HG02840 (cell line): ENCODE measurements at regions not wholly inside any gene's neighbourhood (a gene's known extent, or its start where the extent isn't known, plus 50 kb on each side); places are given as distances from the start of the nearest gene placed in this dataset.

Experiments
- ATAC-seq: cut with Tn5 transposase; IDR thresholded peaks from one replicate; pipeline ENCODE4 v1.9.1; 2021; ENCODE audit warnings: mild to moderate bottlenecking, moderate library complexity, moderate number of reproducible peaks; ENCODE audit not compliant: unreplicated experiment, low FRiP score

DNA sequence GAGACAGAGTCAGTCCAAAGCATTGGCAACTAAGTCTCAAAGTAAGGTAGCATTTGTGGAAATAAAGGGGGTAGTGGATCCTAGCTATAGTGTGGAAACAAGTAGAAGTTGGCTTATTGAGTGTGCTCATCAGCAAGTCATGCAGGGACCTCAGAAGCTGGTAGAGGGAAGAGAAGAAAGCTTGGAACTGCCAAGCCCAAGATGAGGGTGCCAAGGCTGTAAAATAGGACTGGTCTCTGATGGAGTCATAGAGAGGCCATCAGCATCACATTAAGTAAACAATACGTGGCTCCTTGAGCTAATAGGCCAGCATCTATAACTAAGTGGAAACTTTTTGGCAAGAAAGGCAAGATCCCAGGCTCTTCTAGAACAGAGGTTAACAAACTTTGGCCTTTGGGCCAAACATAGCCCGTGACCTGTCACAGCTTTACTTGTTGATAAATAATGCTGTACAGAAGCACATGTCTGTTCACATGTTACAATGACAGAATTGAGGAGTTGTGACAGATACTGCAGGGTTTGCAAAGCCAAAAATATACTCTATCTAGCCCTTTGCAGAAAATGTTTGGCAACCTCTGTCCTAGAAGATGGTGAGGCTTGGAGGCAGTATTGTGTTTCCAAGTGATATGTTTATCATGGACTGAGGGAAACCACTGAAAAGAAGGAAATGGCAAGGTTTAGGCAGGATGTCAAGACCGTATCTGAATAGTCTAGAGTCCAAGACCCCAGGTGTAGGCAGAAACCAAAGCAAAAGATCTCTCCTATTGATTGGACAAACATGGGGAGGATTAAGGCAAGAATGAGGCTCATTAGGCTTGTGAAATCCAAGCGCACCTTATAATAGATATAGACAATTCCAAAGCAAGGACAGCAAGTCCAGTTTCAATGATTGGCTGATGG is 62.5 kb upstream of the CD44 start:
- no peak for ATAC-seq

DNA sequence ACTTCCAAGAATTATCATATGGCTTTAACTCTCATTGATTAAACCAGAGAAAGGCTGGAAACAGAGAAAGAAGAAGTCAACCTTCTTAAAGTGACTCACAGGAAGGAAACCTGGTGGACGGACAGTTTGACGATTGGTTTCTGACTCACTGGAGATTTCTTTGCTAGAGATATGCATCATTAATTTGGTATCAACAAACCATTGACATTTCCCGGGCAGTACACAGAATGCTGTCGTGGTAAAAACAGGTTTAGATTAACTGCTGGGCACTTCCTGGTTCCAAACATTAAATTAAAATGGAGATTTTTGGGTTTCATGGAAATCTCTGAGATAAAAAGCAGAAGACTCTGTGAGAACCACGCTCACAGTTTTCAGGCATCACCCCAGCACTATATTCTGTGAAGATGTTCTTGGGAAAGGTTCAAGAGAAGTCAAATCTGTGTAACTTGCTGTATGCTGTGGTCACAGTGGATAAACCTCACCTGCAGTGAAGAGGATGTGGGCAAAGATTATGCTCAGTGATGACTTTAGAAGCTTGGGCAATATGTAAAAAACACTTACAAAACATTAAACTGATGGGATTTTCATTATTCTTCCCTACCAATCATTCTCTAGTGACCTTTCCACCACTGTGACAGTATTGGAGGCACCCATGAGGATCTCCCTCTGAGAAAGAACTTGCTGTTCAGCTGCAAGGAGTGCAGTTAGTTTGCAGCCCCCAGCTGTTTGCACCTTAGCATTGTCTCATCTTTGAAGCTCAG is 61.1 kb upstream of the CD44 start:
- ATAC-seq = no peak

DNA sequence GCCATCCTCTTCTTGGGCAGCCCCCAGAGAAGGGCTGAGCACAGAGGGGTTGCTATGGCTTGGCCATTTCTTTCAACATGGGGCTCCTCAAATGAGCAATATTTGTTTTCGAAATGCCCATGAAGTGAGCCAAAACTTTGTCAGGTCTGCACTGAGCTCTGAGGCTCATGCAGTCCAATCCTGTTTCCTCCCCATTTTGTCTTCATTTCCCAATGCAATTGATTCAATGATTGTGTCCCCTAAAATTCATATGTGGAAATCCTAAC is 60.6 kb upstream of the CD44 start:
- ATAC-seq = no peak

DNA sequence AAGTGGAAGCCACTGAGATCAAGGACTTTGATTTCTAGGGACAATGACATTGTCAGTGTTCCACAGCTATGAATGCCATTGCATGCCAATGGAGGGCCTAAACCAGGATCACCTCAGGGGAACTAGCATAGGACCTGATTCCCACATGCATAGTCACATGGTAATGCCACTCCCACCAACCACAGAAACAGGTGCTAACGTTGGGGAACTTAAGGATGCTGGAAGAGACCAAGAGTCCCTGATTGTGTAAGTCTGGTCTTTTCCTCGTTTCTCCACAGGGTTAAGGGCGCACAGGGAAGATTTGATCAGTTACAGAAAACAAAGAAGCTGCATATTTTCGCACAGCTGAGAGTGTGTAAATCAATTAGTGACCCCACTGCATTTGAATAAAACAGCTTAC is 59.4 kb upstream of the CD44 start:
- ATAC-seq = no peak

DNA sequence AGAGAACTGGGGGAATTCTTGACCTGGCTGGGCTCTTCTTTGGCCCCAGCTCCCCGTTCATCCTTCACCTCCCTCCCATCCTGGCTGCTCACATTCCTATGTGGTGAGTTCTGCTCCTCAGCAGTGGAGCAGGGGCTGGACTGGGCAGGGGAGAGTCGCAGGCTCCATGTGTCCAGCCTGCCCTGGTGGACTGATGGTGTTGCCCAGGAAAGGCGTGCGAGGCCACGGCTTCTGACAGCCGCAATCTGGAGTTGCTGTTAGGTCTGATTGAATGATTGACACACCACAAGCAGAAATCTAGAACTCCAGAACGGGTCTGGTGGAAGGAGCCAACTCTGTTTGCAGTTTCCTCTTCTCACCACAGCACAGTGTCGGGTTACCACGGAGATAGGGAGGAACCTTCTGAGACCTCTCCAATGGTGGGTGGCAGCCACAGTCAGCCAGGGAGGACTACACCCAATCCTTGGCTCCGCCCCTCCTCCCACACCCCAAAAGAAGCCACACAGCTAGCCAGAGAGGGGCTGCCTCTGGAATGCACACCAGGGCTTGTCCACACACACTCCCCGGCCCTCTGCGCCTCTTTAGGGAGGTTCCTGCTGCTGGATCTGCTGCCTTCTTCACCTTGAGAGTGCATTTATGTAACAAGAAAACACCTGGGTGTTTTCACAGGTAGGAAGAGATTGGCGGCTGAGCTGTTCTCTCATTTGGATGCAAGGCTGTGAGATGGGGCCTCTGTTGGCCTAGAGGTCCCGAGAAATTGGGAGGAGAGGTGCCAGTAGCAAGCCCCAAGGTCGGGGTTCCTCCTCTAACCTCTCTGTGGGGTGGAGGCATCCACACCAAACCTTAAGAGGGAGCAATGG is 56.4 kb upstream of the CD44 start:
- peak; percentile 68 for ATAC-seq

DNA sequence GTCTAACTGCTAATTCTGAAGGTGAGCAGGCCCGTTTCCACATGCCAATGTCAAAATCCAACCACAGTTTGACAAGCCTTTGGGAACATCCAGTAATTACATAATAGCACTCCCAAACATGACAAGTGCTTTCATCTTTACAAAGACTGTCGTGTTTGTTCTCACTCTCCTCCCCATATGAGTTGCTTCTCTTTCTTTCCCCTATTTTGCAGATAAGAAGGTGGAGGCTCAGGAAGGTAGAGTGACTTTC is 55.9 kb upstream of the CD44 start:
- ATAC-seq = no peak

DNA sequence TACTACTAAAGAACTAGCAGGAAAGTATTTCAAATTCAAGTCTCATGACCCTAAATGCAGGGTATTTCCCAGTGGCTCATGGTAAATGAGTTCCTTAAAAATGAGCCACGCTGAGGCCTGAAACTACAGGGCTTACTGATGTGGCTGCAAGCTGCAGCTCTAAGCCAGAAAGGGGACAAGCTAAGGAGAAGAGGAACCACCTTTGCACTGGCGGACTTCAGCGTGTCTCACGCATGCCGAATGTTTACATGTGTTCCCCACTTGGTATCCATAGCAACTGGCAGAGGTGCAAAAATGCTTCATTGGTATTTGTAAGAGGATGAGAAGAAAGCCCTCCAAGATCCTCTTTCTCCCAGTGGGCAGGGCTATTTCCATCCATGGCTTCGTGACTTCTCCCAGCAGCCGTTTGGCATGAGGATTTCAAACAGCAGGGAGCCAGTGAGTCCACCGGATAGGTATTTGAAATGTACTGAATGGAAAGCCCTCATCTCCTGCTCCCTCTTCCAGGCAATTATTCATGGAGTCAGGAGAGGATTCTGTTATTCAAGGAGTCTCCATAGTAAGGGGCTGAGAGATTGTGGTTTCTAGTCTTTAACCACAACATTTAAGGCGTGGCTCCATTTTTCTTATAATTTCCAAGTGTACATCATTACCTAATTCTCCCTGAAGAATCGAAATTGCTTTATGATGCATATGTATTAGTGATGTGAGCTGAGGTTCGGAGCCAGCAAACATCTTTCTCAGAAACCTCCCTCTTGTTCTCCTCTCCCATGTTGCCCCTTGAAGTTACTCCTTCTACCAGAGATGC is 55.3 kb upstream of the CD44 start:
- ATAC-seq = peak; percentile 55

DNA sequence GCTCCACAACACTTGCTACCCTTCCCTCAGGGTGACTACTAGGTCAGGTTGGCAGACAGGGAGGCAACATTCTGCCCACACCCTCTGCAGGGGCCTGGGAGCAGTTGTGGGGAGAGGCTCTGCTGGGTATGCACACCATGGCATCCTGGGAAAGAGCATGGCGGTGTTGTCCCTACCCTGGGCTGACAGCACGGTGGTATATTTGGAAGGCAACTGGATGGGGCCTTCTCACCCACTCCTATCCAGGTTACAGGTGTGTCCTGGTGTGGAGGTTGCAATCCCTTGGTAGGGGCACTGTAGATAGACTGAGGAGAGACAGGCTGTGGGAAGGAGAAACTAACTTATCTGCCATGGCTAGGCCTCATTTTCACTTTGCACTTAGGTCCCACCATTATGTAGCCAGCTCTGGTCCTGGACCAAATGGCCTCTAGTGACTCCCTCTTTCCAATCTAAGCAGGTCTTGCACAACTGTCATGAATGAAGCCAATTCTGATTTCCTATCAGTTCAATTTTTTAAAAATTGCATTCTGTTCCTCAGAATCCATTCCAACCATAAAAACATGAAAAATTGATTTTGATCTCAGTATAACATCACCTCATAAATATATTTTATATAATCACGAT is 54.0 kb upstream of the CD44 start:
- no peak for ATAC-seq

DNA sequence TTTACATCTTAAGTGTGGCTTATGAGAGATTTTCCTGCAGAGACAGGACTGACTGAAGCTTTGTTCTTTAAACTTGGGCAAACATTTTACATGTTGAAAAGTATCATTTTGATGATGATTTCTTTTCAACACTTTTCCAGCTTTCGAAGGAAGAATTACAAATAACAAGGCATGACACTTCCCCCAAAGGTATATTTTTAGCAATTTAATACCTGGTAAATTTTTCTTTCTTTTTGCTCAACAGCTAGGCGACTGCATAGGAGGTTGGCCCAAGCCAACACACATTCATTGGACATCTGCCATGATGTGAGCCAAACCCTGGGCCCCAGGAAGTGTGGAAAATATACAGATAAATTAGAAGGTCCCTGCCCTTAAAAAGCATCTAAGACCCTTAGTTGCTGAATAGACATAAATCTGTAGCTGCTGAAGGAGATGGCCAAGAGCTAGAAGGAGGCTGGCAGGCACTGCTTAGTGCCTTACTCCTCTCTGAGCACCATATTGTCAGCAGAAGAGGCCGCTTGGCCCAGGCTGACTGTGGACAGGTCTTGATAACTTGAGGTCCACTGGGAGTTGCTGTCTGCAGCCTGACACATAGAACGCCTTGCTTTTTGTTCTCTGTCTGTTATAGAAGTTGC is 53.3 kb upstream of the CD44 start:
- no peak for ATAC-seq

DNA sequence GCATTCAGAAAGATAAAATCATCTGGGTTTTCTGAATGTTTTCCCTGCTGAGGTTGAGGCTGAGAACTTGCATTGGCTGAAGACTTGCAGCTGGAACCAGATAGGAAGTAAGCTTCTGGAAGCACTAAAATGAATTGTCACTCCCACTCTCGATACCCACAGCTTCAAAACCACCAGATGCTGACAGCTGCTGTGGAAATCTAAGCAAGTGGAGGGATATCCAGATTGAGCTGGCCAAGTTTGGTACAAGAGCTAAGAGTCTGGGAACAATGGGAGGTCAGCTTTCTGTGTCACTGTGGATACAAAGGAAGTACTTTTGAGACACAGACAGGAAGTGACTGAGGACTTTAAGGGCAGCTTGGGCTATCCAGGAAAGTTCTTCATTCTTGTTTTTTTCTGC is 51.3 kb upstream of the CD44 start:
- ATAC-seq = no peak

DNA sequence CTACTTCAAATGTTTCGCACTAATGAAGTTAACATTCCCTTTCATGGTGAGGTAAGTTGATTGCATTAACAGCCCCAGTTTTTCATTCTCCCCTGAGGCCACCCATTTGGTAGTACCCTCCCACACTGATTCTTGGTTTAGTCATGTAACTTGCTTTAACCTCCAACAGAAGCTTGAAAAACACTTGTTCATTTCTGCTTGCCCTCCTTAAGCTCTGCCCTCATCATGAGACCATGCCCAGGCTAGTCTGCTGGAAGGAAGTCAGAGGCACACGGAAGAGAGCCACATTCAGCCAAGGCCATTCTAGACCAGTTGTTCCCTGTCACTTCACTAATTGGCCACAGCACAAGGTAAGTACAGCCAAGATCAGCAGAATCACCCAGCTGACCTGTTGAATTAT is 50.7 kb upstream of the CD44 start:
- ATAC-seq = no peak

DNA sequence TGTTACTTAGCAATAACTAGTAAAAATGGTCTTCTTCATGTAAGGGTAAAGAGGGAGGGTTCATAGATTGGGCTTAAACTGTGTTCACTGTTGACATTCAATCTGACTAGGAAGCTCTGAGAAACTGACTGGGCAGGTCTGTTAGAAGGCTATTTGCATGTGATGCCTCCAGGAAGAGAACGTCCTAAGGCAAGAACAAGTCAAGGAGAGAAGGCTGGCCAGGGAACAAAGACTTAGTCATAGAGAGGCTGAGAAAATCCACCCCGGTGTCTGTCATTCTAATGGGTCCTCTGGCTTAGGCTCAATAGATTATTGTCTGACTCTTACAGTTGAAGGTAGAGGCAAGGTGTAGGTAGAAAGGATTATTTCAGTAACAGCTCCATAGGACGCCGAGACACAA is 50.3 kb upstream of the CD44 start:
- ATAC-seq = no peak
